ENCODE measurements at regions not wholly inside any gene's neighbourhood (a gene's known extent, or its start where the extent isn't known, plus 50 kb on each side); places are given as distances from the start of the nearest gene placed in this dataset.

- no TSS peak for BruUV-seq (replicated peaks)
- in situ Hi-C loops (cut with MboI; ENCODE audit: low sequenced_read_pairs): no loop called here
Observed at GRCh38 chr2:181129364-181130056, 149.1 kb downstream of the UBE2E3 start.

More at GRCh38 chr2:181129364-181130056, 149.1 kb downstream of the UBE2E3 start:
- H3K18ac ChIP-seq (ENCODE audit: low read depth, low read length): no peak overlapping the region
- no peak overlapping the region for H2BK15ac ChIP-seq (ENCODE audit: low read depth, low read length)
- H2BK20ac ChIP-seq (ENCODE audit: low read depth, low read length): no peak overlapping the region
- no peak overlapping the region for H2AK5ac ChIP-seq (ENCODE audit: low read depth, low read length)
- dilution Hi-C loops (cut with HindIII; ENCODE audit: low sequenced_read_pairs, unreplicated experiment) (no loop called here), intact Hi-C loops (cut with micrococcal nuclease) (no loop called here)
- no peaks in the 10 kb centered on the region for H3K27me3 ChIP-seq (ENCODE audit: control insufficient read depth, insufficient read depth, low read length)
- no peaks in the 10 kb centered on the region for H3K79me1 ChIP-seq (ENCODE audit: low read depth in 1 of 2, low read length in 2 of 2)
- H3K23ac ChIP-seq (ENCODE audit: low read depth, low read length): no peak overlapping the region
- no peak overlapping the region for H3K9ac ChIP-seq (ENCODE audit: low read depth, low read length)
- no peaks in the 10 kb centered on the region for H3K9me1 ChIP-seq (ENCODE audit: insufficient read depth, low read length)
- H4K5ac ChIP-seq (ENCODE audit: low read depth, low read length): no peak overlapping the region
- DNase-seq (no peak), ATAC-seq (ENCODE audit: low read depth) (no peak)
- H3K4me1 ChIP-seq (ENCODE audit: control insufficient read depth, insufficient read depth, low read length): no peaks in the 10 kb centered on the region
- no peaks in the 10 kb centered on the region for H3K36me3 ChIP-seq (ENCODE audit: control insufficient read depth, insufficient read depth, low read length)
- no peak overlapping the region for H3K4ac ChIP-seq (ENCODE audit: low read depth, low read length)
- no peaks in the 10 kb centered on the region for H4K20me1 ChIP-seq (ENCODE audit: insufficient read depth, low read length)
- H3K4me2 ChIP-seq (ENCODE audit: low read depth, low read length): no peak overlapping the region
- H3K27ac ChIP-seq (ENCODE audit: insufficient read depth, low read length): no peak overlapping the region
- ChIA-PET POLR2A (ENCODE audit: unreplicated experiment) (no interaction called here), CTCF (no interaction called here)
- no peak overlapping the region for H2BK120ac ChIP-seq (ENCODE audit: low read depth, low read length)
- H2BK5ac ChIP-seq (ENCODE audit: low read depth, low read length, poor library complexity, severe bottlenecking): no peak overlapping the region
- no peak overlapping the region for H3K14ac ChIP-seq (replicated peaks; ENCODE audit: low read depth, low read length)
- no peak for TF ChIP-seq CTCF (conservative IDR thresholded peaks at IDR 0.05; ENCODE audit: low read depth, low read length)
- no peak overlapping the region for H4K8ac ChIP-seq (ENCODE audit: low read depth in 2 of 2, low read length in 2 of 2)
- no peak overlapping the region for H3K4me3 ChIP-seq (ENCODE audit: insufficient read depth, low read depth, low read length)
- no peaks in the 10 kb centered on the region for H3K9me3 ChIP-seq (ENCODE audit: control insufficient read depth, insufficient read depth, low read length)
- no peak overlapping the region for H3K56ac ChIP-seq (ENCODE audit: extremely low read depth, insufficient read depth, low read length)
- H2AK9ac ChIP-seq (replicated peaks; ENCODE audit: low read depth, low read length, poor library complexity): no peak overlapping the region
- no peak overlapping the region for H4K91ac ChIP-seq (ENCODE audit: insufficient read depth, low read depth, low read length)
- no peak overlapping the region for H2AFZ ChIP-seq (replicated peaks; ENCODE audit: low read length, poor library complexity)
- no CpG with 5 or more reads among the region's 4 CpGs for WGBS, 2 experiments (ENCODE audit: extremely low coverage in 2 of 2, insufficient read length in 1 of 2)
